ENCODE measurements at regions not wholly inside any gene's neighbourhood (a gene's known extent, or its start where the extent isn't known, plus 50 kb on each side); places are given as distances from the start of the nearest gene placed in this dataset.

GRCh38 chr6:140980265-140980887 lies 1152.3 kb upstream of the GJE1 start:
- no peak for DNase-seq (ENCODE audit: low read depth)

DNA sequence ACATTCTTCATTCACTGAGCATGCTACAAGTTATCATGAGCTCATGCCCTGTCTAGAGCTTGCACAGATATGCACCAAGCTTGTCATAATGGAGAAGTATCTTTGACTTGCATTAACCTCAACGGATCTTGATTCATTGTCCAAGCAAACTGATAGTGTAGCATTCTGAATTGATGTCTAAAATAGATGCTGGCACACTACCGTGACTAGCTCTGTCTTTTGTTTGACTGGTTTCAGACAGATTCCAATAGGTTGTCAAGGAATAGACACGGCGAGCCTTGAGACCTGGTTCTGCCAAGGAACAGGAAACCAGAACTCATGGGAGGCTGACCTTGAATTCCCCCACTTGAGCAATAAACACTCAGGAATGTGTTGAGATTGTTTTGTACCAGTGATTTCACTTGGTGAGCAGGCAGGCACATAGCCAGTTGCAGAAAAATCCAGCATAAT lies 1153.1 kb upstream of the GJE1 start:
- DNase-seq (ENCODE audit: low read depth): peak; percentile 15

DNA sequence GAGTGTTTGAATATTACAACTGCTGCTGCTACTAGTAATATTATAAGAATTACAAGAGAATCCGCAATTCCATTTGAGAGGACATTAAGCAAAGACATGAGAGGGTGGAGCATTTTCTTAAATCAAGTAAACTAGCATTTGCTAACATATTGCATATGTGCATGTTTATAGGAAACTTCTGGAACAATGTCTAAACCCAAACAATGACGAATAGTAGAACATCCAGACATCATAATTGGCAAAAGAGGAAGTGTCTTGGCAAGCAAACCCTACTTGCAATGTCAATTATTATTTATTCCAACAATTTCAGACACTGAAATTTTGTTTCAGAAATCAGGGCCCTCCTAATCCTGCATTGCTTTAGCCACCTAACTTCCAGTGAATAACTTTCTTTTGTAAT lies 1155.3 kb upstream of the GJE1 start:
- no peak for DNase-seq (ENCODE audit: low read depth)

- DNase-seq (ENCODE audit: low read depth): no peak
Observed at GRCh38 chr6:140976806-140977205, 1155.9 kb upstream of the GJE1 start.

DNA sequence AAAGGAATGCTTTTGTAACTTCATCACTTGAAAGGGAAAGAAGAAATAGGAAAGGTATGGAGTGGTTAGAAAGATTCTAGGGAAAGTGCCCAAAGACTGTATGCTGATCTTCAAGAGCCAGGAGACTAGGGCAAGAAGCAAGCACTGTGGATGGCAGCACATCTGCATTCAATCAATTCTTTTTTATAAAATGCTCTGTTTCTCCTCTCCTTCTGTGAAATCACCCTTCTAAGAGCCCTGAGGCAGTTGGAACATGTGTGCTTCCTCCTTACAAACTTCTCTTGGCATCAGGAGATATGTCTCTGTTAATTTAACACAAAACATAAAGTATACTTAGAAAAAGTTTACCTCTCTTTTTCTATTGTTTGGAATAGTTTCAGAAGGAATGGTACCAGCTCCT lies 1162.2 kb upstream of the GJE1 start:
- no peak for DNase-seq (ENCODE audit: low read depth)

DNA sequence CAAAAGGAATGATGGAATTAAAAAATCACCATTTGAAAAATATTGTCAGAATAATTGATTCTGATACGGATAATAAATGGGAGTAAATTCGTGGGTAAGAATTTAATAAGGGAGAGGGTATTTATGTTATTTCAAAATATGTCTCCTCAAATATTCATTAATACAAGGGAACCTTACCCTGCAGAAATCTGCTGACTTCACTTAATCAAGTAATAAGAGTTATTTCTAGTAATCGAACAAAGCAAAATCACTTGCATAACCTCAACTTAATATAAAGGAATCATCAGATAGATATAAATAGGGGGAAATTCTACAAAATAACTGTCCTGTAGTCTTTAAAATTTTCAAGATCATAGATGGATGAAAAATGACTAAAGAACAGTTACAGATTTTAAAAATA lies 1164.7 kb upstream of the GJE1 start:
- DNase-seq (ENCODE audit: low read depth): no peak

GRCh38 chr6:140966676-140967075 lies 1166.0 kb upstream of the GJE1 start:
- no peak for DNase-seq (ENCODE audit: low read depth)

DNA sequence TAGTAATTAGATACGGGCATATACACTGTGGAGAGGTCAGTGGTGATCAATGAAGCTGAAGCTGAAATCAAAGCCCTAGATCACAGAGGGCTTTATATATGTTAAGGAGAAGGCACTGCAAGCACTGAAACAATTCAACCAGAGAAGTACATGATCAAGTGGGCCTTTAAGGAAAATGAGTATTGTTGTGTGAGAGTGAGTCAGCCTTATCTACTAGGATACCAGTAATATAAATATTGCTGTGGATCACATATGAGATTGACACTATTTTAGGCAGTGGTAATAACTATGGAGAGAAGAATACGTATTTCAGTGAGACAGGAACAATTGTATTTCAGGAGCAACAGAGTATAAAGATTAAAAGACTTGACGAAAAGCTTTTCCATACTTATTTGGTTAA lies 1172.2 kb upstream of the GJE1 start:
- DNase-seq (ENCODE audit: low read depth): peak; percentile 9

DNA sequence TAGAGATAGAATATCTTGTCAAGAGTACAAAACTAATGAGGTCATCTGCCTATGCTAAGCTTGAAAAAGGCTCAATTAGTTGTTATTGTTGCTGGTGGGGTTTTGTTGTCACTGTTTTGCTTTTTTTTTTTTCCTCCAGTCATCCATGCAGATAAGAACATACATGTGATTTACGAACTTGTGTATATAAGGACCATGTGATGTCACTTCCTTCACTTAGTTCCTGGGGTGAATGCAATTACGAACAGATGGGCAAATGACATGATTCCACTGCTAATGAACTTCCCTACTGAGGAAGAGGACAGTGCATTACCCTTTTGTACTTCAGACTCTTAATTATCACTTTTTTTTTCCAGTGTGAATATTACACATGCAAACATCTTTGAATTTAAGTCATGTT lies 1175.3 kb upstream of the GJE1 start:
- DNase-seq (ENCODE audit: low read depth): no peak

DNA sequence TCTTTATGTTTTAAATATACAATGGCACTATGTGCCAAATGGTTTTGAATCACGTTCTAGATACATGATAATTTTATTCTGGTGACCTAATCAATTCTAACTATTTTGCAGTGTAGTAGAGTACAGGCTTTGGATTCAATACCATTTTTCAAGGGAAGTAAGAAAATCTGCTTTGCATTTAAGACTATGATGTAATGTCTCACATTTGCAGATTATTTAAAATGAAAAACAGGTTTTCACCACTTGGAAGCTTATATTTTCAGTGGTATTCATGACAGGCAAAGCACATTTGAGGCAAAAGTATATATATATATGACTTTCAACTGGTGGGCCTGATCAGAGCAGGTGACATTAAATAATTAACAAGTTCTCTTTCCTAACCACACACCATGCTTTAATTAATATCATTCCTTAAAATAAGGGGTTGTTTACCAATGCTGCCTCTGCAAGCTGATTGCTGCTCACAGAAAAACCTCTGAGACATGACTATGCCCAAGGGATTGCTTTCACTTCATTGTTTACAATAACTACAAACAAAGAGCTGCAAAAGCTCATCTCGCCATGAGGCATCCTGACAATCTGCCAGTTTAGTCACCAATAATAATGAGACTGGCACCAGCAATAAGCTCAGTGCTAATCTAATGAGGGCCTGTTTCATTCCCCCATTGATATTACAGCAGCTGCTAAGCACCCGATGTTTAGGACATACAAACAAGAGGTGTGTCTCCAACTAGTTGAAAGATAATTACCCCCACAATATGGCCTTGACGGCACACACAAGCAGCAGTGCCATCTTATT lies 1176.0 kb upstream of the GJE1 start:
- DNase-seq (ENCODE audit: low read depth): peak; percentile 65

DNA sequence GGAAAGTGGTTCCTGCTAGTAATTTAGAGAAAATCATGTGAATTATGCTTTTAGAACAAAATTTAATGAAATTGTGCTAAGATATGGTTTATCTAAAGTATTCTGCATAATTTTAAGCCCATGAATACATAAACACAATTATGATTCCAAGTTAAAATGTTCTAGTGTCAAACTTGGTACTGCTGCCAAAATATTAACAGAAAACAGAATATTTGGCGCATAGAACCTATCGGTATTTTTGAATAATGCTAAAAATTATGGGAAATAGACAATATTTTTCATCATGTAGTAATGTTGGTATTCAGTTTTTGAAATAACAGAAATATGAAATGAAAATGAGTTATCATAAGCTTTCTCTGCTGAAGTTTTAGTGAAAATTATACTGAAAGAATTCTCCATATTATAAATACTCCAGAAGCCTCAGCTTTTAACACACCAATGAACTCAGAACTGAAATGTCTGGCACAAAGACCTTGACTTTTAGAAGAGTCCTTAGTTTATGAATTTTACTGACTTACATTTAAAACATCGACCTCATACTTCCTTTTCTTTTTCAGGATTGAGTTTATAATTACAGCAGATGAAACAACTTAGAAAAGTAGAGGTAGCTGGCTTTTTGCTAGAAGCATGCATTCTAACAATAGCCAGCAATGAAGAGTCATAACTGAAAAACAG lies 1192.3 kb upstream of the GJE1 start:
- DNase-seq (ENCODE audit: low read depth): no peak

- no peak for DNase-seq (ENCODE audit: low read depth)
Observed at GRCh38 chr6:140932909-140933308, 1199.8 kb upstream of the GJE1 start.

DNA sequence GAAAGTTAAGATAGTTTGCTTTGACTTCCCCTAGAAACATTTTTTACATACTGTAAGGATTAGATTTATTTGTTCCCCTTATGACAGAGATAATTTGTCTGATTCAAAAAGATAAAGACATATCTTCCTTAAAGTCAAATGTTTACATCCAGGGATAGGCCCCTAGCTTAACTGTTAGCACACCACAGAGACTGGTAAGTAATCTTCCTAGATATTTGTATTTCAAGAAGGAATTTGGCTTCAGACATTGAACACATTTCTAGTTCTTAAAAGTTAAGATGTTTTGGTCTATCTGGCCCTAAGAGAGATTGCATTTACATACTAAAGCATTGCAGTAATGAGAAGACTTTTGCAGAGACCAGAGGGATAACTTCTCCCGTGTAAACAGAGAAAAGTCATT lies 1201.1 kb upstream of the GJE1 start:
- no peak for DNase-seq (ENCODE audit: low read depth)

DNA sequence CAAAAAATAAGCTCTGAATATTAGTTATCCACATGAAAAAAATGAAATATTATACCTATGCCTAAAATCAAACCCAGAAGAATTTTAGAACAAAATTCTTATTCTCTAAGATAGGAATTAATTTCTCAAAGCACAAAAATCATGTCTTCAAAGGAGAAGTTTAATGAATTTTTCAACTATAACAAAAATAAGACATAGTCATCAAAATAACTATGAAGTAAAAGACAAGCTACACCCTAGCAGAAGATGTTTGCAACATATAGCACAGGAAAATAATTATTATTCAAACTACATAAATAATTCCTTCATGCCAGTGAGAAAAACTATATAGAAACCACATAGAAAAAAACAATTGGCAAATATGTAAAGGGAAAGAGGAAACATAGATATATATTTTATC lies 1203.6 kb upstream of the GJE1 start:
- no peak for DNase-seq (ENCODE audit: low read depth)

DNA sequence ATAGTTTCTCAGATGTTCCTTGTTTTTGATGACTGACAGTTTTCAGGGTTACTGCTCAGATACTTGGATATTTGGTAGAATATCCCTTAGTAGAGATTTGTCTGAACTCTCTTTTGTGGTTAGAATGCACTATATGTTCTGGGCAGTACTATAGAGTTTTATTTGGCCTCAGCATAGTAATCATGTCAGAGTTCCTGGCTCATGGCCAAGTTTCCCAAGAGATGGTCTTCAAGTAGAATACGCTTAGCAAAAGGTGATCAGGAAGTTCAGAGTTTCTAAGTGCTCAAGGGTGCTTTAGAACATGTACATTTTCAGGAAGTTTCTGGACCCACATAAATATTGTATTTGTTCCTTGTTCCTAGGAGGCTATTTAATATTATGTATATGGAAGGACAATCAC lies 1209.7 kb upstream of the GJE1 start:
- no peak for DNase-seq (ENCODE audit: low read depth)

DNA sequence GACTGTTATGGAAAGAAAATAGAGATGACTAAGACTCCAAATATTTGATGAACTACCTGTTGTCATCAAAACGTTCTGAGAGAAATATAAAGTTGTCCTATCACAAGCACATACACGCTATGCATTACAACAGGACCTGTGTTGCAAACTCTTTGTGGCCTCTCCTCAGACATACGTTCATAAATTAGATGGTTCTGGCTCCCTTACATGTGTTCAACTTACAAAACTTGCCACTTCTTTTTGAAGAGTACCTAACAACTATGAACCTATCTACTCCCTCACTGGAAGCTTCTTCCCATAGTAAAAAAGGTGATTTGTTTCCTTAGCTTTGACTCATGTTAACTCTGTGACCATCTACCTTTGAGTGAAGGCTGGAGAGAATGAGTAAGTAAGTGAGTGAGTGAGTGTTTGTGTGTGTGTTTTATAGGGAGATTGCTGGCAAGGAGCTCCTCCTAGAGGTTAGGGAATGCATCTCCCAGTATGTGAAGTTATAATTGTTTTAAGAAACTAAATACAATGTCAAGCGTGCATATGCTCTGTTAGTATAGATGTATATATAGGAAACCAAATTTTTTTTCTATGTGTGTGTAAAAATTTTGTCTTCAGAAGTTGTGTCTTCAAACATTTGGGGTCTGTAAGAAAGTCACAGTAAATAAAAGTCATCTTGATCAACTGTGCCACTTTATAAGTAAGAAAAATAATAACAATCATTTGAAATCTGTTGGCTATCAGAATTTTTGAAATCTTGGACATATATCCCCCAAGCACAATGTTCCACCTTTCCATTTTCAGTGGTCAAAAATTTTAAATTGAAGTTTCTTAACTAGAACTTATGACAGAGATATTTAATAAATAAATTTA lies 1211.1 kb upstream of the GJE1 start:
- peak; percentile 87 for DNase-seq (ENCODE audit: low read depth)

DNA sequence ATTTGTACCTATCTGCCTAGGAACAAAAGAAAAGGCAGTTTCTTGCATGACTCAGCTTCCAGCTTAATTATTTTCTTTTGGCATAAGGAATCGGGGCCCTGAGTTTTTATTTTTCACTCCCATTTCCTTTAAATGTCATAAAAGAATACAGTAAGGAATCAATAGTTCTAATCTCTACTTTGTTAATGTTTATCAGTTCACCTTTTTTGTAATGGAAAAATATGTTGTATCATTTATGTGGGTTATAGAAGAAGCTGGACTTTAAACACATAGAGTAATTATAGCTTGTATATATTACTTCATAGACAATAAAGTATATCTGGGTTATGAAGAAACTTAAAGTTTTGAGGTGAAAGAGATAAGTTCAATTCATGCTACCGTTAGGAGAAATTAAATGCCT lies 1214.8 kb upstream of the GJE1 start:
- DNase-seq (ENCODE audit: low read depth): no peak

GRCh38 chr6:140915551-140915950 lies 1217.2 kb upstream of the GJE1 start:
- no peak for DNase-seq (ENCODE audit: low read depth)

- no peak for DNase-seq (ENCODE audit: low read depth)
Observed at GRCh38 chr6:140915103-140915502, 1217.6 kb upstream of the GJE1 start.

DNA sequence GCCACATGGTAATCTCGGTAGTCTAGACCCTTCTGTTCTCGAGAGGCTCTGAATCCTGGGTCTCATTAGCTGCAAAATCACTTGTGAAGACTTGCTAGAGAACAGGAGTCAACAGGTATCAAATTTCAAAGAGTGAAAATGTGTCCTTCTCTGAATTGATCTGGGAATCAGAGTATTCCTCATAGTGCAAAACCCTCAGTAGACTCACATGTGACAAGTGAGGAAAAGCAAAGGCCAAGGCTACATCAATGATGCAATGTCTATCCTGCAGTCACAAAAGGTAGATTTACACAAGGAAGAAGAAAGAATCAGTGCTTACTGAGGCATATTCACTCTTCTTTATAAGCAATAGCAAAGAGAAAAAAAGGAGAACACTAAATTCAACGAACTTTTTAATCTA lies 1220.0 kb upstream of the GJE1 start:
- no peak for DNase-seq (ENCODE audit: low read depth)

DNA sequence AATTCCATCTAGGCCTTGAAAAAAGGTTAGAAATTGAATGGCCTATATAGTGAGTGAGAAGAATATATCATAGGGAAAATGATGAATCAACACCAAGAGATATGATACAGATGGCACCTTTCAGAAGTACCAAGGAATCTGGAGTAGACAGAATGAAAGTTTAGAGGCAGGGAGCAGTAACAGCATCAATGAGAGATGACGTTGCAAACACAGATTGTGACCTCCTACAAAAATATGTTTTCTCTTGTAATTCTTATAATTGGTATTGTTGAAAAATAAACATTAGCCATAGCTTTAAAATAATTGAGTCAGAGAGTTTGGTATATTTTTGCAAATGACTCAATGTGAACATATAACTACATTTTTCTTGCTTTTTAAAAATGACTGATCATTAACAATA lies 1223.1 kb upstream of the GJE1 start:
- DNase-seq (ENCODE audit: low read depth): peak; percentile 9

DNA sequence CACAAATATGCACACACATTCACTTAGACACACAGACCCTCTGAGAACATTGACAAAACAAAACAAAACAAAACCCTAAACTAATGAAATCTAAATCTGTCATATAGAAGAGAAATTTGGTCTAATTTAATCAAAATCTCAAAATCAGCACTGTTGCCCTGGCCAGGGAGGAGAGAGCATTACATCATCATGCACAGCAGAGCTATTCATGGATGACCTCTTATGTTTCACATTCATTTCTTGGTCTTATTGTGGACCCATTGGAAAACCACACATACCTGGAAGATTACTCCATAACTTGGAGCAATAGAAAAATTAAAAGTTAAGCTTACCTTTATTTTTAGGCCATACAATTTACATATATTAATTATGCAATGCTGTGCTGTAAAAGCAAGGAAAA lies 1223.6 kb upstream of the GJE1 start:
- DNase-seq (ENCODE audit: low read depth): peak; percentile 42
